ENCODE measurements at regions not wholly inside any gene's neighbourhood (a gene's known extent, or its start where the extent isn't known, plus 50 kb on each side); places are given as distances from the start of the nearest gene placed in this dataset.
"Not testable (repeated sequence)": the region's sequence is repeated elsewhere in the genome, so short reads cannot be mapped to it uniquely, and the experiment has no call there.

DNA sequence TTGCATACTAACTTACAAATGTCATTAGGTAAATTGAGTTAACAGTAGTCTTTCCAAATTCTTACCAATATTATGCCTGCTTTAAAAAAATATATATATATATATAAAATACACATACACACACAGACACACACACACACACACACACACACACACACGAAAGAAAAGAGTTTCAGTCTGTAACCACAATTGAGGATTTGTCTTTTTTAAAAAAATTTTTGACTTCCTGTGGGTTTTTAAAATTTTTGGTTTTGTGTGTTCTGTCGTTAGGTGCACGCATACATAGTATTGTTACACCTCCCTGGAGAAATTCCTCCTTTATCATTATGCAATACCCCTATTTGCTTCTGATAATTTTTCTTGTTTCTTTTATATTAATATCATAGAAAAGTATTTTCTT lies 129.3 kb upstream of the LRRC61 start:
- not testable (repeated sequence) for DNase-seq (ENCODE audit: low spot score)
